Upper lobe of left lung (tissue), 4 donors: ENCODE measurements at regions not wholly inside any gene's neighbourhood (a gene's known extent, or its start where the extent isn't known, plus 50 kb on each side); places are given as distances from the start of the nearest gene placed in this dataset.

Experiments used
- CTCF ChIP-seq, 6 experiments: fragments of 450-650 bp in 4 of 6; fragments of 200-600 bp in 2 of 6; sonication (generic) in 2 of 6; IDR thresholded peaks; one replicate each; pipeline ENCODE4 v1.5.1; 2016 to 2019; ENCODE audit warnings: antibody characterized with exemption in 6 of 6
- EP300 ChIP-seq, 4 donors: sonication (generic); formaldehyde crosslinking; IDR thresholded peaks; one replicate each; pipeline ENCODE4 v1.5.1; 2017; ENCODE audit warnings: antibody characterized with exemption in 4 of 4, control low read depth in 2 of 4

- TF ChIP-seq CTCF (IDR thresholded peaks at IDR 0.05) (no peak), EP300 (IDR thresholded peaks at IDR 0.05) (no peak)
These were observed 97.9 kb upstream of the ZNF469 start for GRCh38 chr16:88284626-88285513.
